Activated T-helper 1 cell treated with anti-CD3 and anti-CD28 coated beads, Interleukin-12 subunit alpha, Interleukin-12 subunit beta, Interleukin-2, Interleukin-4 antibody, amounts not matched to agents 30 ng/mL and 10 ng/mL and 1 ng/mL, durations not matched to agents 14 hours and 24 hours and 36 hours (primary cell): ENCODE measurements at regions not wholly inside any gene's neighbourhood (a gene's known extent, or its start where the extent isn't known, plus 50 kb on each side); places are given as distances from the start of the nearest gene placed in this dataset.
"Not testable (repeated sequence)": the region's sequence is repeated elsewhere in the genome, so short reads cannot be mapped to it uniquely, and the experiment has no call there.

Source experiments
- DNase-seq: peaks from one replicate; pipeline ENCODE4 v3.0.0; 2021; ENCODE audit warnings: low spot score
- H3K27ac Mint-ChIP-seq: one replicate; pipeline ENCODE4 v1.8.0; 2021; ENCODE audit warnings: mild to moderate bottlenecking, mixed read lengths
- H3K27me3 Mint-ChIP-seq: one replicate; pipeline ENCODE4 v1.8.0; 2022; ENCODE audit warnings: mild to moderate bottlenecking, moderate library complexity, mixed read lengths; ENCODE audit not compliant: insufficient read depth
- H3K36me3 Mint-ChIP-seq: one replicate; pipeline ENCODE4 v1.8.0; 2021; ENCODE audit warnings: low read depth, mixed read lengths
- H3K4me1 Mint-ChIP-seq: one replicate; pipeline ENCODE4 v1.8.0; 2021; ENCODE audit warnings: low read depth, mixed read lengths
- H3K4me3 Mint-ChIP-seq: one replicate; pipeline ENCODE4 v1.8.0; 2021; ENCODE audit warnings: mild to moderate bottlenecking, moderate library complexity, mixed read lengths
- H3K9me3 Mint-ChIP-seq: one replicate; pipeline ENCODE4 v1.8.0; 2021; ENCODE audit warnings: mixed read lengths
- intact Hi-C: fragments of 100-400 bp; cut with micrococcal nuclease; formaldehyde crosslinking; loops from one replicate; pipeline ENCODE4 v1.15.1; 2024

GRCh38 chr20:53859009-53859408, 211.4 kb downstream of the BCAS1 start:
- H3K27ac Mint-ChIP-seq: peak overlapping the region; percentile 55
- H3K4me3 Mint-ChIP-seq, H3K27me3 Mint-ChIP-seq, H3K9me3 Mint-ChIP-seq, H3K36me3 Mint-ChIP-seq, intact Hi-C loops, DNase-seq: not testable (repeated sequence)
- peaks cover 27% of the 10 kb centered on the region for H3K4me1 Mint-ChIP-seq

- H3K4me3 Mint-ChIP-seq, intact Hi-C loops: not testable (repeated sequence)
Observed at GRCh38 chr20:53858516-53858915, 211.9 kb downstream of the BCAS1 start.

GRCh38 chr20:53857723-53858236, 212.6 kb downstream of the BCAS1 start:
- Mint-ChIP-seq H3K27me3 (no peaks in the 10 kb centered on the region), H3K36me3 (no peaks in the 10 kb centered on the region), H3K9me3 (no peaks in the 10 kb centered on the region), H3K27ac (no peak overlapping the region), H3K4me1 (peaks cover 32% of the 10 kb centered on the region), H3K4me3 (no peak overlapping the region)
- DNase-seq: no peak
- intact Hi-C loops: no loop called here

More at GRCh38 chr20:53858516-53858915, 211.9 kb downstream of the BCAS1 start:
- H3K9me3 Mint-ChIP-seq, H3K27me3 Mint-ChIP-seq, DNase-seq, H3K27ac Mint-ChIP-seq, H3K36me3 Mint-ChIP-seq: not testable (repeated sequence)
- H3K4me1 Mint-ChIP-seq: peaks cover 27% of the 10 kb centered on the region

GRCh38 chr20:53856300-53857295, 213.8 kb downstream of the BCAS1 start:
- intact Hi-C loops: no loop called here
- Mint-ChIP-seq H3K4me1 (peaks cover 35% of the 10 kb centered on the region), H3K27me3 (no peaks in the 10 kb centered on the region), H3K27ac (no peak overlapping the region), H3K36me3 (no peaks in the 10 kb centered on the region), H3K9me3 (no peaks in the 10 kb centered on the region), H3K4me3 (no peak overlapping the region)
- no peak for DNase-seq

GRCh38 chr20:53855733-53856132, 214.7 kb downstream of the BCAS1 start:
- Mint-ChIP-seq H3K27ac (peak overlapping the region; percentile 48), H3K4me3 (no peak overlapping the region), H3K36me3 (no peaks in the 10 kb centered on the region), H3K9me3 (no peaks in the 10 kb centered on the region), H3K27me3 (no peaks in the 10 kb centered on the region), H3K4me1 (peaks cover 35% of the 10 kb centered on the region)
- intact Hi-C loops: no loop called here
- no peak for DNase-seq

GRCh38 chr20:53854609-53854926, 215.8 kb downstream of the BCAS1 start:
- peaks cover 40% of the 10 kb centered on the region for H3K4me1 Mint-ChIP-seq
- DNase-seq, H3K9me3 Mint-ChIP-seq, H3K27ac Mint-ChIP-seq, H3K27me3 Mint-ChIP-seq, intact Hi-C loops, H3K36me3 Mint-ChIP-seq, H3K4me3 Mint-ChIP-seq: not testable (repeated sequence)

GRCh38 chr20:53853111-53853713, 217.2 kb downstream of the BCAS1 start:
- Mint-ChIP-seq H3K27ac (peak overlapping the region; percentile 5), H3K9me3 (no peaks in the 10 kb centered on the region), H3K4me1 (peaks cover 43% of the 10 kb centered on the region), H3K36me3 (no peaks in the 10 kb centered on the region), H3K4me3 (no peak overlapping the region), H3K27me3 (no peaks in the 10 kb centered on the region)
- DNase-seq: no peak
- intact Hi-C loops: no loop called here

GRCh38 chr20:53852691-53853090, 217.7 kb downstream of the BCAS1 start:
- DNase-seq: no peak
- Mint-ChIP-seq H3K27ac (no peak overlapping the region), H3K4me3 (no peak overlapping the region), H3K4me1 (peaks cover 44% of the 10 kb centered on the region), H3K9me3 (no peaks in the 10 kb centered on the region), H3K36me3 (no peaks in the 10 kb centered on the region), H3K27me3 (no peaks in the 10 kb centered on the region)
- intact Hi-C loops: no loop called here

GRCh38 chr20:53852014-53852413, 218.4 kb downstream of the BCAS1 start:
- H3K4me1 Mint-ChIP-seq: peaks cover 45% of the 10 kb centered on the region
- no peaks in the 10 kb centered on the region for H3K9me3 Mint-ChIP-seq
- H3K4me3 Mint-ChIP-seq: no peak overlapping the region
- no peaks in the 10 kb centered on the region for H3K36me3 Mint-ChIP-seq
- DNase-seq: no peak
- H3K27me3 Mint-ChIP-seq: no peaks in the 10 kb centered on the region
- H3K27ac Mint-ChIP-seq: no peak overlapping the region
- intact Hi-C loops: no loop called here

- intact Hi-C loops: no loop called here
- H3K4me3 Mint-ChIP-seq: no peak overlapping the region
Observed at GRCh38 chr20:53850319-53850718, 220.1 kb downstream of the BCAS1 start.

GRCh38 chr20:53849471-53850059, 220.8 kb downstream of the BCAS1 start:
- intact Hi-C loops: no loop called here
- H3K4me1 Mint-ChIP-seq: peaks cover 52% of the 10 kb centered on the region
- H3K27me3 Mint-ChIP-seq: no peaks in the 10 kb centered on the region
- no peaks in the 10 kb centered on the region for H3K9me3 Mint-ChIP-seq
- no peaks in the 10 kb centered on the region for H3K36me3 Mint-ChIP-seq
- DNase-seq: no peak
- H3K4me3 Mint-ChIP-seq: no peak overlapping the region
- H3K27ac Mint-ChIP-seq: no peak overlapping the region

More at GRCh38 chr20:53850319-53850718, 220.1 kb downstream of the BCAS1 start:
- H3K9me3 Mint-ChIP-seq: no peaks in the 10 kb centered on the region
- peaks cover 44% of the 10 kb centered on the region for H3K4me1 Mint-ChIP-seq
- H3K36me3 Mint-ChIP-seq: no peaks in the 10 kb centered on the region
- no peak for DNase-seq
- H3K27me3 Mint-ChIP-seq: no peaks in the 10 kb centered on the region
- no peak overlapping the region for H3K27ac Mint-ChIP-seq

GRCh38 chr20:53848304-53848703, 222.1 kb downstream of the BCAS1 start:
- Mint-ChIP-seq H3K36me3 (no peaks in the 10 kb centered on the region), H3K9me3 (no peaks in the 10 kb centered on the region), H3K4me3 (no peak overlapping the region), H3K4me1 (peaks cover 60% of the 10 kb centered on the region), H3K27ac (no peak overlapping the region), H3K27me3 (peaks cover 2% of the 10 kb centered on the region)
- no peak for DNase-seq
- intact Hi-C loops: no loop called here

GRCh38 chr20:53847837-53848170, 222.6 kb downstream of the BCAS1 start:
- Mint-ChIP-seq H3K4me3 (no peak overlapping the region), H3K27me3 (peaks cover 2% of the 10 kb centered on the region), H3K4me1 (peaks cover 59% of the 10 kb centered on the region), H3K9me3 (no peaks in the 10 kb centered on the region), H3K36me3 (no peaks in the 10 kb centered on the region), H3K27ac (no peak overlapping the region)
- intact Hi-C loops: no loop called here
- no peak for DNase-seq
